H54 (cell line): ENCODE measurements at regions not wholly inside any gene's neighbourhood (a gene's known extent, or its start where the extent isn't known, plus 50 kb on each side); places are given as distances from the start of the nearest gene placed in this dataset.

Experiments used
- DNase-seq: peaks from one replicate; pipeline ENCODE4 v3.0.0; 2011; ENCODE audit warnings: low spot score, mixed read lengths; ENCODE audit not compliant: insufficient read length
- FAIRE-seq: peaks from 3 replicates; lab custom pipeline; 2011; peaks lifted over from hg19 to GRCh38; lab: Jason Lieb, UNC
- POLR2A ChIP-seq: IDR thresholded peaks from 2 replicates; pipeline ENCODE4 v1.6.1; 2011; ENCODE audit warnings: low read depth, mild to moderate bottlenecking, low read length

DNA sequence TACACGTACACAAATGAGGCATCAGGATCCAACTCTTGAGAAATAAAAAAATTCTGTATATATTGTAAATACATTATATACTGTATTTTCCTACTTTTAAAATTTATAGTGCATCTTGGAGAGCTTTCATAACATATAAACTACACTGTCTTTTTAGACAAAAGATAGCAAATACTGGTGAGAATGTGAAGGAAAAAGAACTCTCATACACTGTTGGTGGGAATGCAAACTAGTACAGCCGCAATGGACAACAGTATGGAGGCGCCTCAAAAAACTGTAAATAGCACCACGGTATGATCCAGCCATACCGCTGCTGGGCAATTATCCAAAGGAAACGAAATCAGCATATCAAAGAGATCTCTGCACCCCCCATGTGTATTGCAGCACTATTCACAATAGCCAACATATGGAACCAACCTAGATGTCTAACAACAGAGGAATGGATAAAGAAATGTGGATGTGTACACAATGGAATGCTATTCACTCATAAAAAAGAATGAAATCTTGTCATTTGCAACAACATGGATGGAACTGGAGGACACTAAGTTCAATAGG lies 292.4 kb downstream of the EFNB2 start:
- FAIRE-seq = peak; percentile 53
- DNase-seq = no peak
- no peak for TF ChIP-seq POLR2A

DNA sequence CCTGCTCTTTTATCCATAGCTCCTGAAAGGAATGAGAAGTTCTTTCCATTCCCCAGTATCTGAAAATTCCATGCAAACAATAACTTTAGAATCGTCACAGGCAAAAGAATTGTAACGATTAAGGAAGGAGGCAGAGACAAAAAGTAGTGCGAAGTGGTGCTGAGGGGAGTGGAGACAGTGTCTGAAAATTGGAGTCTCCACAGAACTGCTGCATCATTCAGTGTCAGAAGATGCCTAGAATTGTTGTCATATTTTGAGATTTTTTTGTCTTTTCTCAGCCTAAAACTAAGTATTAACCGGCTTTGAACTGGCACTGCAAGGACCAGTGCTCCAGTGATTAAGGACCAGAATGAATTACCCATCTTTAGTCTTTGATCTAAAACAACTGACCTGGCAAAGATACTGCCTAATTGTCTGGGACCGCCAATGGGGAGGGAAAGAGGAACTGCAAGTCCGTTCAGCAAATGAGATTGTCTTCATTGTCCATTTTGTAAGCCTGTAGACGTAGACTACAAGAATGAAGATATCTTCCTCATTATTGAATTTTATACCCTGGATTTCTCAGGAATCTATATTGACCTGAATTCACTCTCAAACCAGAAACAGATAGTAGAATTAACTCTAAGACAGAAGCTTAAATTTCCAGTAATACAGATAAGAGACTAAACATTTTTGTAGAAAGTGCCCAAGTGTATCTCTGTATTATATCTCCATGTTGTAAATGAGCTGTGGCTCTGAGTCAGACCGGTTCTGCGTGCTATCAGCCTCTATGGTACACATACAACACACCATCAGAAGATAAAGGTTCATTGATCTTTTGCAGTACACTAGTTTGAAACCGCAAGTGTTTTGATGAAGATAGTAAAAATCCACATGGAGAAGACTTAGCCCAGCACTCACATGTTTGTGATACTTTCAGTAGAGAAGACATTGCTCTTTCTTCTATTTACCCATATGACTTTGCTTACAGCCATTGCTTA lies 293.2 kb downstream of the EFNB2 start:
- no peak for TF ChIP-seq POLR2A
- no peak for DNase-seq
- peak; percentile 53 for FAIRE-seq

DNA sequence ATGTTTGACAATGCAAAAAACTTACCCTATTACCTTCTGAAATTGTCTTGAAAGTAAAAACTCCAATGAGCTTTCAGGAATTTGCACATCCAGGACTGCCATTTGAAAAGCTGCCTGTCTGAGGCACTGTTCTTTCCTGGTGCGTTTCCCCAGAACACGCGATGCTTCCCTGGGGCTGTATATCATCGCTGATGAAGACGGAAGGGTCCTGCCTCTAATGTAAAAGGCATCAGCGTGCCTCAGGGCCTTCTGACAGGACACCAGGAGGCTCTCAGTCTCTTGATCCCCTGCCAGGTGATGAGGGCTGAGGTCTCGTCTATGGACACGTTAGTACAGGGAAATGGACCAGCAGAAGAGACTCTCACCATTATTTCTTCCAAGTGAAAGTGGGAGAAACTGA lies 296.8 kb downstream of the EFNB2 start:
- no peak for TF ChIP-seq POLR2A
- DNase-seq (no peak), FAIRE-seq (peak; percentile 83)

DNA sequence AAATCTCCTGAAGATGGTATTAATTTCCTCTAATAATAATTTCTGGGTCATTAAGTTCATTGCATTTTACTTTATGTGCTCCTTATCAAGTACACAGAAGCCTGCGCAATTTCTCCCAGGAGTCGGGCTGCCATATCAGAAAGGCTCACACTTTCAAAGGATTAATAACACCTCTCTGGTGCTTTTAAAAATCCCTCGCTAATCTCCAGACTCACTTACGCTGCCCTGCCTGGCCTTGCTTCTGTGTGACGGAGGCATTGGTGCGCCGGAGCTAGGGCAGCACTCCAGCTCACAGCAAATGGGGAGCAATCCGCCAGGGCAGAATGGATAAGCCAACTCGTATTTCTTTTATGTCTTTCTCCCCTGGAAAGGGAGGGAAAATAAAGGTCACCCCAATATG lies 300.8 kb downstream of the EFNB2 start:
- FAIRE-seq (no peak), DNase-seq (no peak)
- no peak for TF ChIP-seq POLR2A

DNA sequence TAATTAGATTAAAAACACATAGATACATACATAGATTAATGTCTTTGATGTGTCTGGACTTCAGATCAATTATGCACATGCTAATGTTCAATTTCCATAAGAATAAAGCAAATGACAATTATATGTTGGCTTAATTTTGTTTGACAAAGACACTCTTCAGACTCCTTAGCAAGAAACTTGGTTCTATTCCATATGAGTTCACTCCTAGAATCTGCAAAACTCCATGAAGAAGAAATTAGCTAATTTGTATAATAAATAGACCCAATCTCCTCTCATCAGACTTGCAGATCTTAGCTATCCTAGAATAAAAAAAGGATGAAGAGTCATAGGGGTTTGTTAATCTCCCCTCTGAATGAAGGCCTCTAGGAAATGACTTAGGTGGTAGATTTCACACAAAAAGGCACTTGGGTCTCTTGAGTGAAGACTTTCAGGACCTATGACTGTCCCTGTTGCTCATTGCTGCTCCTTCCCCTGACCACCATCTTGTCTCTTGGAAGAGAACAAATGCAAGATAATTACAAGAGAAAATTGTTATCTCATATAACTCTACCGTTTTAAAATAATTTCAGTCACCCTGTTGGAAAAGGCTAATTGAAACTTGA lies 302.2 kb downstream of the EFNB2 start:
- FAIRE-seq (no peak), DNase-seq (no peak)
- no peak for TF ChIP-seq POLR2A

DNA sequence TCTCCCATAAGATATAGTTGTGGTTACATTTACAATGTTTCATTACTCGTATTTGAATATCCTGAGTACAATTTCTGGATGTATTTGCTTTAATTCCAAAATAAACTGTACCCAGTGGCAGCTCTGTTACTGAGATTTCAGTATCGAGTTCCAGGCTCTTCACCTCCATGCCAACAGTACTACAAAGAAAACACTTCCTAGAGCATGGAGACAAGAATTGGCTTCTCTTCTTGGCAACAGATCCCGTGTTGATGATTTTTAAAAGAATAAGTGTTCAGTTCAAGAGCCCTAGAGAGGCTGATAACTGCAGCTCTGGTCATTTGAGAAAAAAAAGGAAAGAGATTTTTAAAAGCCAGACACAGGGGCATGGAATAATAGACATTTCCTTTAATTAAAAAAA lies 302.8 kb downstream of the EFNB2 start:
- no peak for TF ChIP-seq POLR2A
- peak; percentile 81 for FAIRE-seq
- no peak for DNase-seq

DNA sequence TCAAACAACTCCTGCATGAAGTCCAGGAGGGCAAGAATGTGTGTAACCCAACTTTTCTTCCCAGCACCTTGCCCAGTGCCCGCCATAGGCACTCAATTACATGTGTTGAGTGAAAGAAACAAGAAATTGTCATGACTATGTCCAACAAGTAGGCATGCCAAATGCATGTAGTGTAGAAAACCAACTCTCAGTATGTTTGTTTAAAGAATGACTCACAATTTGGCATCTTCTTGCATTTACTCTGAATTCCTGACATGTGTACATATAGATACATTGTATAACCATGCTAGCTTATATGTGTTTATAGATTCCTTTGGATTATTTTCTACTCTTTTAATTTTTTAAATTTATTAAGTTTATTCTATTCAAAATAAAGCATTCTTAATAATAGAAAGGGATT lies 305.0 kb downstream of the EFNB2 start:
- FAIRE-seq = peak; percentile 96
- peak; percentile 15 for DNase-seq
- TF ChIP-seq POLR2A = no peak

DNA sequence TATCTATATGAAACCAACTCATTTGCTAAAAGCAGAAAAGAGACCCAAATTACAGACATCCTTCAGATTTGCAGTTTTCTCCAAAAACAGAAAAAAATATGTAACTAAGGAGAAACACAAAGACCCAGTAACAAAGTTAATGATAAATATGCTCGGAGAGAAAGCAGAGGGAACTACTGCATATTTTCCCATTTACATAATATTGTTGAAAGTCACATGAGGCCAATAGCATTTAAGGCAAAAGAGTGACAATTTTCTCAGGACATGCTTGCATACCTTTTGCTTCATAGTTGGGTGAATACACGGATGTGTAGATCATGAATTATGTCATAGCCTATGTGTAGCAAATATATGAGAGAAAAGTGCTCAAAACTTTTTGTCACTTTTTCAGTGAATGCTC lies 310.3 kb downstream of the EFNB2 start:
- no peak for DNase-seq
- no peak for TF ChIP-seq POLR2A
- FAIRE-seq = peak; percentile 23

DNA sequence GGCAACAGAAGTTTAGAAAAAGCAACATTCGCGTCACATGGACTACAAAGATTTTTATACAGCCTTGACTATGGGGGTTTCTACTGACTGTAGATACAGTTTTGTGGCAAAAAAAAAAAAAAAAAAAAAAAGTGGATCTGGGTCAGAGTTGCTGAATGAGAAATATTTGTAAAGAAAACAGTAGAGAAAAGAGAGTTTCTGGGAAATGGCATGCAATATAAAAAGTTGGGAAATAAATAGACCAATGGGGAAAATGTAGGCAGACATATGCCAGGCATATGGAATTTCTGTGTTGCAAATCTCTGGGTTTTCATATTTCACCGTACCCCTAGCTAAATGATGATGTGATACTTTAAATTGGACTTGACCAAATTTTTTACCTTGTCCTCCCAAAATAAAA lies 315.3 kb downstream of the EFNB2 start:
- peak; percentile 20 for FAIRE-seq
- no peak for TF ChIP-seq POLR2A
- no peak for DNase-seq

DNA sequence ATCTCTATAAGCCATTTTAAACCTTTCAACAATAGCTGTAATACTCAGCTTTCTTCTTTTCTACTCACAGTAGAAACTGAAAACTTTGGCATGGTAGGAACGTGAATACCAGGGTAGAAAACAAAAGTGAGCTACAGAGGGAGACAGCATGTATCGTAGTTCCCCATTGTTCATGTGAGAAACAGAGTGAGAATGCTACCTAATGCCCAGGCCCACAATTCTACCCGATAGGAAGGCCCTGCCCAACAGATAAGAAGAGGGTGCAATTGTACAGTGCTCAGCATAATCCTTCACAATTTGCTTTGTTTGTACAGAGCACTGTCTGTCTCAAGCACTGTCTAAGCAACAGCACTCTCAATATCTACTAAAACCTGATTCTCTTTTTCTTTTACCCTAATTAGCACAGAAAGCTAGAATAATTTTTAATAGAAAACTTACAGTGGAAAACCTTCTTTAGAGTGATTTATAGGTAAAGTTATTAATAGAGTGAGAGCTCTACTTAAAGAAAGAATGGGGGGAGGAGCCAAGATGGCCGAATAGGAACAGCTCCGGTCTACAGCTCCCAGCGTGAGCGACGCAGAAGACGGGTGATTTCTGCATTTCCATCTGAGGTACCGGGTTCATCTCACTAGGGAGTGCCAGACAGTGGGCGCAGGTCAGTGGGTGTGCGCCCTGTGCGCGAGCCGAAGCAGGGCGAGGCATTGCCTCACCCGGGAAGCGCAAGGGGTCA lies 322.3 kb downstream of the EFNB2 start:
- DNase-seq (no peak), FAIRE-seq (peak; percentile 15)
- TF ChIP-seq POLR2A = no peak

DNA sequence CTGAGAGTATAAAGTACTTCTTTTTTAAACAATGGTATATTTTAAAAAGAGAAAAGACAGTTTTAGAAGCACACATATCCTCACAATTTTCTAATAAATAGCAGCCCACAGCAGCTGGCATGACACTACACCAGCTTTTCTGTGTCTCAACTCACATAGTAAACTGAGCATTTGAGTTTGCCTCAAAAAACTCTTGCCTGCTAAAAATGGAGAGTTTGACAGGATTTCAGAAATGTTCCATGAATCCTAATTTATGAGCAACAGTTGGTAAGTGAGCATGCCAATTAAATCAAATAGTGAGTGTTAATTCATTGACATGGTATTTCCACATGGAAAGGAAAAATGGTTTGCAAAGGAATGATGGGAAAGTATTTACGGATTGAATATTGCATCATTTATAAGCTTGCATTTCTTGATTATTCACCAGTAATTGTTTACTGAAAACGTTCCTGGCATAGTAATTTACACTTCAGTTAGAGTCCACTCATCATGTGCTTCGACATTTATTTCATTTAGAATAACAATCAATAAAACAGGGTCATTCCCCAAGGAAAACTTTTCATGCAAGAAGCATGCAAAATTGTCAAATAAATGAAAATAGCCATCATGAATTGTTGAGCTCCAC lies 323.0 kb downstream of the EFNB2 start:
- FAIRE-seq (peak; percentile 84), DNase-seq (no peak)
- no peak for TF ChIP-seq POLR2A

DNA sequence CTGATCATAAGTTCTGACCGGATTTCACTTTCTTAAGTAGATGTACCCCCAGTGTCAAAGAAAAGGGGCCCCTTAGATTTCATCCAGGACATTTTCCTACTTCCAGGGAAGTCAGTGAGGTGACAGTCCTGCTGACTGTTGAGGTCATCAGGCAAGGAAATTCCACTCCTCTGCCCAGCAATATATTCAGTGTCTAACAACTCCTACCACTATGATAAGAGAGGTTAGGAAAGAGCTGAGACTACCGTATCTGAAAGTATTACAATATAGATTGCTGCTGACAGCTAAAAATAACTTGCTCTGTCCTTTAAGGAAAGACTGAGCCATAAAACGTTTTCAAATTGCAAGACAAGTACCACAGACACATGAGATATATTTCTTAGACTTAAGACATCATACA lies 325.1 kb downstream of the EFNB2 start:
- FAIRE-seq (no peak), DNase-seq (no peak)
- no peak for TF ChIP-seq POLR2A

DNA sequence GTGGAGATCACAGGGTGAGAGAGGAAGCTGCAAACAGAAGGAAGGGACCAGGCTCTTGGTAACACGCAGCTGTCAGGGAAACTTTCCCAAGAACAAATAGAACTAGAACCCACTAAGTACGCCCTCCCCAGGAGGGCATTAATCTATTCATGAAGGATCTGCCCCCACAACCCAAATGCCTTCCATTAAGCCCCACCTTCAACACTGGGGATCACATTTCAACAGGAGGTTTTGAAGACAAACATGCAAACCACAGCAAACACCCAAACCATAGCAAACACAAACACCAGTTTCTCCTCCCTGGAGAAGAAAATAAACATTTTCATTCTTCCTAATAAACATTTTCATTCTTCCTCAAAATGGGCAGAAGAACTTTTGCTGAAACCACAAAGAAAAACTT lies 329.6 kb downstream of the EFNB2 start:
- DNase-seq (no peak), FAIRE-seq (no peak)
- no peak for TF ChIP-seq POLR2A

DNA sequence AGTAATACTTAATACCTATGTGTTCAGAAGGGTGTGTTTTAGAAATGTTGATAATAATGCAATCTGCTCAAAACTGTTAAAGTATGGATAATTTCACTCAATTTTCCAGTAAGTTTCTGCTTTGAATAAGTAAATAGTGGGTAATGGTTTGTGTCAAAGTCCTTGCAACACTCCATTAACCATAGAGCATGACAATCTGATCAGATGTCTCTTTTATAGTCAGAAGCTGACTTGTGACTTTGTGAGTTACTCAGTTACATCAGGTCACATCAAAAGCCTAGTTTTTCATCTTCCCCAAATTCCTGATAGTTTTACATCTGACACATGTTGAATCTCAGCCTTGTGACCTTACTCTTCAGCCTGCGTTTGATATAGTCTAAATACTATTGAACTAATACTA lies 338.0 kb downstream of the EFNB2 start:
- FAIRE-seq = peak; percentile 64
- no peak for TF ChIP-seq POLR2A
- DNase-seq = no peak
